OCI-M2 (cell line): ENCODE measurements at regions not wholly inside any gene's neighbourhood (a gene's known extent, or its start where the extent isn't known, plus 50 kb on each side); places are given as distances from the start of the nearest gene placed in this dataset.

Experiments used
- DNase-seq: peaks from one replicate; lab custom pipeline; 2025; ENCODE audit not compliant: unreplicated experiment; lab: John Stamatoyannopoulos, UW

- DNase-seq, result no peak
These were observed 290.6 kb upstream of the CCL2 start for GRCh38 chr17:33964344-33964979.

GRCh38 chr17:33966410-33967059 lies 288.6 kb upstream of the CCL2 start:
- no peak for DNase-seq

- no peak for DNase-seq
These were observed 287.3 kb upstream of the CCL2 start for GRCh38 chr17:33967608-33968349.

- no peak for DNase-seq
These were observed 286.6 kb upstream of the CCL2 start for GRCh38 chr17:33968350-33969044.

- DNase-seq, result no peak
These were observed 284.8 kb upstream of the CCL2 start for GRCh38 chr17:33970279-33970678.

- no peak for DNase-seq
These were observed 282.3 kb upstream of the CCL2 start for GRCh38 chr17:33972763-33973162.

GRCh38 chr17:33973491-33973890 lies 281.6 kb upstream of the CCL2 start:
- no peak for DNase-seq

- DNase-seq, result no peak
These were observed 280.8 kb upstream of the CCL2 start for GRCh38 chr17:33974276-33974675.

GRCh38 chr17:33976831-33977230 lies 278.3 kb upstream of the CCL2 start:
- no peak for DNase-seq

- no peak for DNase-seq
These were observed 277.2 kb upstream of the CCL2 start for GRCh38 chr17:33977729-33978514.

- no peak for DNase-seq
These were observed 276.2 kb upstream of the CCL2 start for GRCh38 chr17:33978889-33979288.

- no peak for DNase-seq
These were observed 274.9 kb upstream of the CCL2 start for GRCh38 chr17:33980193-33980592.

GRCh38 chr17:33981711-33982601 lies 273.1 kb upstream of the CCL2 start:
- DNase-seq, result no peak

- no peak for DNase-seq
These were observed 272.2 kb upstream of the CCL2 start for GRCh38 chr17:33982909-33983308.

- no peak for DNase-seq
These were observed 271.1 kb upstream of the CCL2 start for GRCh38 chr17:33983824-33984574.

- DNase-seq, result no peak
These were observed 269.0 kb upstream of the CCL2 start for GRCh38 chr17:33986088-33986487.

- DNase-seq, result no peak
These were observed 268.5 kb upstream of the CCL2 start for GRCh38 chr17:33986566-33986965.

GRCh38 chr17:33987162-33987561 lies 267.9 kb upstream of the CCL2 start:
- no peak for DNase-seq
